GM19397 (cell line): ENCODE measurements at regions not wholly inside any gene's neighbourhood (a gene's known extent, or its start where the extent isn't known, plus 50 kb on each side); places are given as distances from the start of the nearest gene placed in this dataset.
"Not testable (repeated sequence)": the region's sequence is repeated elsewhere in the genome, so short reads cannot be mapped to it uniquely, and the experiment has no call there.

Experiments
- ATAC-seq: cut with Tn5 transposase; IDR thresholded peaks from one replicate; pipeline ENCODE4 v1.9.1; 2021; ENCODE audit warnings: mild to moderate bottlenecking, moderate library complexity; ENCODE audit not compliant: unreplicated experiment

DNA sequence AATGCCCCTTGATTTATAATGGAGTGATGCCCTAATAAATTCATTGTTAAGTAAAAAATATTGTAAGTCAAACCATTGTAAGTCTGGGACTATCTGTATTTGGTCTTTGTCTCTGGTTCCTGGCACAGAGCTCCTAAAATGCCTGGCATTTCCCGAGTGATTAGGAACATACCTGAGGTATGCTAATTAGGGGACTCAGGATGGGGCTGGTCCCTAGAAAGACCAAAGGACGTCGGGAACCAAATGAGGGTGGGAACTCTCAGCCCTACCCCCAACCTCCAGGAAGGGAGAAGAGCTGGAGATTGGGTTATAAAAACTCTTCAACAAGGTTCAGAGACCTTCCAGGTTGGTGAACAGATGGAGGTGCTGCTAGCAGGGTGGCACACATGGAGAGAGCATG lies 82.6 kb upstream of the ARG1 start:
- no peak for ATAC-seq

DNA sequence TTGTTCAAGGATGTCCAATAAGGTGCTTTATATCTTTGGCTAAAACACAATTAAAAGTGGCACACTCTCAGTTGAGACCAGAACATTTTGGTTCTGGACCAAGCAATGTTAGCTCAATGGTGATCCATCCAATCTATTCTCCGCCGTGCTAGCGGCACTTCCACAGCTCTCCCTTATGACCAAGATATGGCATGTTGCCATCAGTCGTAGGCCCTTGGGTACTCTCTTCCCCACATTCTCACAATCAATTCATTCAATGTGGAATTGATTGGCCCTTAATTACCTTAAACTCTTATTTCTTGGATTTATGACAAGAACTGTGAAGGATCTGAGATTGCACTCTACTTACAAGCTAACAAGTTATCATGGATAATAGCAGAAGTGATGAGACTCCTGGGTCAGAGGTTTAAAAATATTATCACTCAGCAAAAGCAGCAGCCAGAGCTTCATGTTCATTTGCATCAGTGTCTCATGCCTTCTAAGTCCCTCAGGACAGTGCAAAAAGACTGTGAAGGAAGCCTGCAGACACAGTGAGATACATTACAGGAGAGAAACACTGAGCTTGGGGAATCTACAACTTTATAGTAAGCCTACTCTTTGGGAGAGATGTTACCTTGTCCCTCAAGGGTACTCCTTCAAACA lies 80.0 kb upstream of the ARG1 start:
- ATAC-seq = no peak

- ATAC-seq = not testable (repeated sequence)
These were observed 68.6 kb upstream of the ARG1 start for GRCh38 chr6:131504387-131504786.

GRCh38 chr6:131510094-131510493 lies 62.9 kb upstream of the ARG1 start:
- ATAC-seq = peak; percentile 73

- no peak for ATAC-seq
These were observed 62.4 kb upstream of the ARG1 start for GRCh38 chr6:131510591-131510990.

DNA sequence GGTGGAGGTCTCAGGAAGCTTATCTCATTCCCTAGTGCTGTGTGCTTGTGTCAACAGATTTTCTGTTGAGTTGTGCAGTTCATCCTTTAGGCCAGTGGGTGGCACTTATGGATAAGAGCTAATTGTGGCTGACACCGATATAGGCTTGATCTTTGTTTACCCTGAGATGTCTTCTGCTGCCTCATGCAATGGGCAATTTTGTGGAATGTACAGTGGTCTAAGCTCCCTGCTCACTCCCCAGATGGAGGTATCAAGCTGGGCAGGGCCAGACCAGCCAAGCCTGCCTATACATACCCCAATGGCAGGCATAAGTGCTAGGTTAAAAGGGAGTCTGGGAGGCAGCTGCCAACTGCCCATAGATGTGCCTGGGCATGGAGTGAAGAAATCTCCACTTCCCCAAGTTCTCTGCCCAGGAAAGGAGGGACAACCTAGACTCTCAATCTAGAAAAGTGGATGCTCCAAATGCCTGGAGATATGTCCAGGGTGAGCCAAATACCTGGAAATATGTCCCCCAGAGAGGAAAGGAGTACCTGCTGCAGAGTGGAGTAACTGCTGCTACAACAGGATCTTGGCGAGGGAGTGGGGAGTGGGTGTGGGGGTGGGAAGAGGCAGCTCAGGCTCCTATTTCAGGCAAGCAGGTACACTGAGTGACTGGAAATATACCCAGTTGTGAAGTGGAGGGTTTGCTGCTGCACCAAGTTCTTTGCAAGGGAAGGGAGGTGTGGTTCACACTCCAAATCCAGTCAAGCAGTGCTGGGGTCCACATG lies 53.2 kb upstream of the ARG1 start:
- peak; percentile 94 for ATAC-seq
